ENCODE measurements at regions not wholly inside any gene's neighbourhood (a gene's known extent, or its start where the extent isn't known, plus 50 kb on each side); places are given as distances from the start of the nearest gene placed in this dataset.

DNA sequence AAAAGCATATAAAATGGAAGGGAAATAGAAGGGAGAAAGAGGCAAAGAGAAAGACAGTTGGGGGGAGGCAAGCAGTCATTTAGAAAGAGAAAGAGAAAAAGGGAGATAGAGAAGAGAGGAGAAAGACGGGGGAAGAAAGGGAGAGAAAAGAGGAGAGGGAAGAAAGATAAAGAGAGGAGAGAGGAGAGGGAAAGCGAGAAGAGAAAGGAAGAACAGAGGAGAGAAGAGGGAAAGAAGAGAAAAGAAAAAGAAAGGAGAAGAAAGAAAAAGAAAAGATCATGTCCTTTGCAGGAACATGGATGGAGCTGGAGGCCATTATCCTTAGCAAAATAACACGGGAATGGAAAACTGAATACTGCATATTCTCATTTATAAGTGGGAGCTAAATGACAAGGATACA, 247.7 kb downstream of the MIAT start:
- no peak for DNase-seq
- intact Hi-C loops (cut with micrococcal nuclease) = no loop called here
- H3K36me3 Mint-ChIP-seq (ENCODE audit: low read depth) = no peaks in the 10 kb centered on the region
- H3K4me3 Mint-ChIP-seq = no peak overlapping the region
- H3K27me3 Mint-ChIP-seq = peaks cover 40% of the 10 kb centered on the region
- H3K9me3 Mint-ChIP-seq = no peaks in the 10 kb centered on the region
- no peak overlapping the region for H3K27ac Mint-ChIP-seq
- peaks cover 6% of the 10 kb centered on the region for H3K4me1 Mint-ChIP-seq

DNA sequence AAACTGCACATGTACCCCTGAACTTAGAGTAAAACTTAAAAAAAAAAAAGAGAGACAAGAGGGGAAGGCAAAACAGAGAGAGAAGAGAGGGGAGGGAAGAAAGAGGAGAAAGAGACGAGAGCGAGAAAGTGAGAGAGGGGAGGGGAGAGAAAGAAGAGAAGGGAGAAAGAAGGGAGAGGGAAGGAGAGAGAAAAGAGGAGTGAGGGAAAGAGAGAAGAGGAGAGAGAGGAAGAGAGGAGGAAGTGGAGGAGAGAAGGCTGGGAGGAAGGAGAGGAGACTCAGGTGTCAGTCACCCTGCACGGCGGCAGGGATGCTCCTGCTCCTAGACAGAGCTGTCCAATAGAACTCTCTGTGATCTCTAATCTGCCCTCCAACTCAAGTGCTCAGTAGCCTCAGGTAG, 248.3 kb downstream of the MIAT start:
- H3K36me3 Mint-ChIP-seq (ENCODE audit: low read depth) = no peaks in the 10 kb centered on the region
- intact Hi-C loops (cut with micrococcal nuclease) = no loop called here
- H3K4me3 Mint-ChIP-seq = no peak overlapping the region
- no peak overlapping the region for H3K27ac Mint-ChIP-seq
- peaks cover 34% of the 10 kb centered on the region for H3K27me3 Mint-ChIP-seq
- H3K9me3 Mint-ChIP-seq = no peaks in the 10 kb centered on the region
- peaks cover 6% of the 10 kb centered on the region for H3K4me1 Mint-ChIP-seq
- no peak for DNase-seq

DNA sequence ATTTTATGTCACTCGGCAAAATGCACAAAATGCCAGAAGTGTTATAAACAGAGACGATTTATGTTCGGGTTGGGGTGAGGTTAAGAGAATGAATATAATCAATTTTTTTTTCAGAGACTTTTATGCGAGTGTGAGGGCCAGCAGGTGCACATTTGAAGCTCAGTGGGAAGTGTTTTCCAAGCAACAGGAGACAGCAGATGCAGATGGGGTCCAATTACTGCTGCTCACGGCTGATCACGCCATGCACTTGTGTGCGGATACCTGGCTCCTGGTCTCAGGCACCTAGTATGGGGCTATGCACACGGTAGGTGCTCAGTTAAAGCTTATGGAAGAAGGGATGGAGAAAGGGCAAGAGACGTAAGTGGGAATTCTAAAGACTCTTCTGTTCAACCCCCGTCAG, 249.1 kb downstream of the MIAT start:
- Mint-ChIP-seq H3K36me3 (ENCODE audit: low read depth) (no peaks in the 10 kb centered on the region), H3K27ac (no peak overlapping the region), H3K4me1 (peaks cover 6% of the 10 kb centered on the region), H3K4me3 (no peak overlapping the region), H3K27me3 (peaks cover 31% of the 10 kb centered on the region), H3K9me3 (no peaks in the 10 kb centered on the region)
- DNase-seq = no peak
- intact Hi-C loops (cut with micrococcal nuclease) = no loop called here

DNA sequence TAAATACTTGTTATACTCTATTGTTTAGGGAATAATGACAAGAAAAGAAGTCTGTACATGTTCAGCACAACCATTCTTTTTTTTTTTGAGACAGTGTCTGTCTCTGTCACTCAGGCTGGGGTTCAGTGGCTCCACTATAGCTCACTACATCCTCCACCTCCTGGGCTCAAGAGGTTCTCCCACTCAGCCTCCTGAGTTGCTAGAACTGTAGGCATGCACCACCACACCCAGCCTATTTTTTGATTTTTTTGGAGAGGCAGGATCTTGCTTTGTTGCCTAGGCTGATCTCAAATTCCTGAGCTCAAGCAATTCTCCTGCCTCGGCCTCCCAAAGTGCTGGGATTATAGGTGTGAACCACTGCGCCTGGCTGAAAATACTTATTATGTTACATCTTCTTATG, 250.0 kb downstream of the MIAT start:
- no peak for DNase-seq
- Mint-ChIP-seq H3K36me3 (ENCODE audit: low read depth) (no peaks in the 10 kb centered on the region), H3K4me1 (peaks cover 6% of the 10 kb centered on the region), H3K27ac (no peak overlapping the region), H3K9me3 (no peaks in the 10 kb centered on the region), H3K4me3 (no peak overlapping the region), H3K27me3 (peaks cover 35% of the 10 kb centered on the region)
- intact Hi-C loops (cut with micrococcal nuclease) = no loop called here

DNA sequence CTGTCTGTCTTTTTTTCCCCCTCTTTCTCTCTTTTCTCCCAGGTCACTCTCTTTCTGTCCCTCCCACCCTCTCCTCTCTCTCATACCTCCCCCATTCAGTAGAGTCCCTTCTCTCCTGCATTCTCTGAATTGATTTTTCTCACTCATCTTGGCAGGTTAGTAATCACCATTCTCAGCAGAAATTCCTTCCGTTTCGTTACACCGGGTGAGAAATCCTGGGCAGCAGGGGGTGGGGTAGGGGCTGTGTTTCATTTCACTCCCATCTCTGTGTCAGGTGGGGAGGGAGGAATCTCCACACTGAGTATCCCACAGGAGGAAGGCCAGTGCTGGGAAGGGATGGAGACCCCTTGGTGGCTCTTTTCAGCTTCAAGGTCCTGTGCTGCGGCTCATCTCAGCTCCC, 253.5 kb downstream of the MIAT start:
- intact Hi-C loops (cut with micrococcal nuclease) = no loop called here
- Mint-ChIP-seq H3K4me1 (no peaks in the 10 kb centered on the region), H3K36me3 (ENCODE audit: low read depth) (no peaks in the 10 kb centered on the region), H3K4me3 (no peak overlapping the region), H3K27me3 (peaks cover 13% of the 10 kb centered on the region), H3K27ac (no peak overlapping the region), H3K9me3 (no peaks in the 10 kb centered on the region)
- DNase-seq = no peak

DNA sequence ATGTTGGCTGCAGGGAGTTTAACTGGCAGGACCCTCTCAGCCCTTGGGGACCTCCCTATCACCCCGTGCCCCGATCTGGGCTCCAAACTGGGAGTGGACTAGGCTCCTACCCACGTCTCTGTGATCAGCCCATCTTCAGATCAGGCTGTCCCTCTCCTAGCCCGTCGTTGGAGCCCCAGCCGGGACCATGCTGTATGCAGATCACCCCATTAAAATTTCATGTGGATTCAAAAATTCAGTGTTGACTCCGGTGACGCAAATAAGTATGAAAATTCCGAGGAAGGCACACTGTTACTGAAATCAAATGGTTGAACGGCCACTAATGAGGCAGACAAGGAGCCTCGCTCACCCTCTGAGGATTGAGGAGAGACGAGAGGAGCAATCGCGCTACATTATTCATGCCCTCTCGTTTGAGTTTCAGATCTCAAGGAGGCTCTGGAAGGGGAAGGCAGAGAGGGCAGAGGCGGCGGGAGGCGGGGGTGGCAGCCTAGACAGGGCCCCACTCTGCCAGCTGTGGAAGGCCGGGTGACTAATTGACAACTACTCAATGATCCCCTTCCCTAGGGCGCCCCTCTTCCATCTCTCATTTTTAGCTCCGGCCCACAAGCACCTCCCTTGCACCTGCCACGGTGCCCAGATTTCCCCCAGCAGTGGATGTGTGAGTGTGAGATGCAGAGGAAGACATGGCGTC, 255.4 kb downstream of the MIAT start:
- no peaks in the 10 kb centered on the region for H3K4me1 Mint-ChIP-seq
- no peak overlapping the region for H3K27ac Mint-ChIP-seq
- peaks cover 13% of the 10 kb centered on the region for H3K27me3 Mint-ChIP-seq
- no peak for DNase-seq
- no peaks in the 10 kb centered on the region for H3K36me3 Mint-ChIP-seq (ENCODE audit: low read depth)
- H3K4me3 Mint-ChIP-seq = no peak overlapping the region
- intact Hi-C loops (cut with micrococcal nuclease) = no loop called here
- H3K9me3 Mint-ChIP-seq = peaks cover 2% of the 10 kb centered on the region

DNA sequence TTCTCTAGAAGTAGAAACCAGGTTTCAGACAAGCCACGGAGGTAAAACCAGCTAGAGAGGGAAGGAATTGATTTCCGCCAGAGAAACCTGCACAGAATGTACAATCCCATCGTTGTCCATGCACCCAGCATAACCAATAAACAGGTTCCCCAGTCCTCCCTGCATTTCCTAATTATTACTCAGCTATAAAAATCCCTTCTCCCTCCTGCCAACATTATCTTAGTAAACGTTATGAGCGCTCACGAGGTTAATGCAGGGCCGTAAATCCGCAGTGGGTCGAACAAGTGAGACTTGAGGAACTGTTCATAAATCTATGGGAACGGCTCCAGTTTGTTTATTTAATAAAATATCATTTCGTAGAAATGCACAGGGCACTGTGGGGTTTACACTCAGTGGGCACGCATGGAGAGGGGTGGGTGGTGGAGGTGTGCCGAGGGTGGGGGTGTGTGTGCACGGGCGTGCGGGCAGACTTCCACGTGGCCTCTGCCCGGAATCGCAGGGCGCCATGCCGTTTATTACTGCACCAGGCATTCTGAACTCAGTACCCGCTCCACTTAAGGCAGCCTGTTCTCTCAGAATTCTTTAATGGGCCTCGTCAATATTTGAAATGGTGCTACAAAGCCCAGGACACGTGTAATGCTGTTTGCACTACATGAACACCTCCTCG, 257.3 kb downstream of the MIAT start:
- no peak for DNase-seq
- Mint-ChIP-seq H3K4me3 (no peak overlapping the region), H3K27ac (no peak overlapping the region), H3K27me3 (peaks cover 13% of the 10 kb centered on the region), H3K9me3 (peaks cover 3% of the 10 kb centered on the region), H3K36me3 (ENCODE audit: low read depth) (no peaks in the 10 kb centered on the region), H3K4me1 (no peaks in the 10 kb centered on the region)
- intact Hi-C loops (cut with micrococcal nuclease) = no loop called here

DNA sequence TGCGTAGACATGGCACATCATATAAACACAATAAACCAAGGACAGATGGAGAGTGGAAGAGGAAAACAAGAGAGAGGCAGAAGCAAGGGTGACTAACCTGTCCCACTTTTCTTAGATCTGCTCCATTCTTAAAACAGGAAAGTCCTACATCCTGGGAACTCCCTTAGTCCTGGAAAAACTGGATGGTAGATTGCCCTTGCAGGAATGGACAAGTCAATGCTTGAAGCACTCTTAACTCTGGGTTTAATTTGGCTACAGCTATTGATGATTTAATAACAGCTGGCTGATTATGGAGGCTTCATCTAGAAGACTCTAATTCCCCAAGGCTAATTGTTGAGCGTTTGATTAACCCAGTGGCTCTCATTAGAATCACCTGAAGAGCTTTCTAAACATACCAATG, 258.8 kb downstream of the MIAT start:
- no peaks in the 10 kb centered on the region for H3K4me1 Mint-ChIP-seq
- H3K36me3 Mint-ChIP-seq (ENCODE audit: low read depth) = no peaks in the 10 kb centered on the region
- no peak overlapping the region for H3K27ac Mint-ChIP-seq
- no peak overlapping the region for H3K4me3 Mint-ChIP-seq
- intact Hi-C loops (cut with micrococcal nuclease) = no loop called here
- no peak for DNase-seq
- H3K27me3 Mint-ChIP-seq = peaks cover 12% of the 10 kb centered on the region
- H3K9me3 Mint-ChIP-seq = peaks cover 3% of the 10 kb centered on the region

DNA sequence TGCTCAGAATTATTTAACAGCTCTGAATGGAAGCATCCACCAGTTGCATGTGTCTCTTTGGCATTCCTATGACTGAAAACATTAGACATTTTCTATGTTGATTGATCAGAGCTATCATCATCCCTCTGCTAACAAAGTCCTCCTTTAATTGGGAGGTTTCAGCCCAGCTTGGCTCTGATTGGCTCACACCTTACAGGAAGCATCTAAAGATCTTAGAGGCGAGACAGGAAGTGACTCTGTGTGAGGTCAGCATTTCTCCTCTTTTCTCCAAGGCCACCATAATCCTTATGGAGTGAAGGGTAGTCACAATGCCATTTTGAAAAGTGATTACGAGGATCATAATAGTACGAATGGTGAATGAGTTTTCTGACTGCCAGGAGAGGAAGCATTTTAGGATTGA, 260.8 kb downstream of the MIAT start:
- no peaks in the 10 kb centered on the region for H3K4me1 Mint-ChIP-seq
- H3K4me3 Mint-ChIP-seq = no peak overlapping the region
- DNase-seq = no peak
- H3K36me3 Mint-ChIP-seq (ENCODE audit: low read depth) = no peaks in the 10 kb centered on the region
- intact Hi-C loops (cut with micrococcal nuclease) = no loop called here
- peaks cover 3% of the 10 kb centered on the region for H3K9me3 Mint-ChIP-seq
- H3K27me3 Mint-ChIP-seq = peaks cover 1% of the 10 kb centered on the region
- no peak overlapping the region for H3K27ac Mint-ChIP-seq

DNA sequence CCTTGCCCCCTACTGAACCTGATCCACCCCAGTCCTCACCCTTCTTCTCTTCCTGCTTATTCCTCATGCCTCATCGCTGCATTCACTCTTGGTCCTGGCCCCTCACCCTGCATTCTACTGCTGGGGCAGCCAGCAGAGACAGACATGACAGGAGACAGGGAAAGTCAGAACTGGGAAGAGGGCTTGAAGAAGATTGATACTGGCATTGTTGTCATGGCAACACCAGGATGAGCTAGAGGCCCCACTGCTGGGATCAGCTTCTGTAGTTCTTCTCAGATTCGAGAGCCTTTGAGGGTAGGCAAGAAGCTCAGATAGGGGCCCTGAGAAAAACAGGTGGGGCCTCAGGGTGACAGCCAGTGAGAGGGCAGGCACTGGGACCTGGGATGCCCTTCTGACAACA, 264.3 kb downstream of the MIAT start:
- no peak for DNase-seq
- peaks cover 3% of the 10 kb centered on the region for H3K9me3 Mint-ChIP-seq
- no peak overlapping the region for H3K27ac Mint-ChIP-seq
- no peaks in the 10 kb centered on the region for H3K27me3 Mint-ChIP-seq
- intact Hi-C loops (cut with micrococcal nuclease) = no loop called here
- H3K36me3 Mint-ChIP-seq (ENCODE audit: low read depth) = no peaks in the 10 kb centered on the region
- H3K4me1 Mint-ChIP-seq = no peaks in the 10 kb centered on the region
- H3K4me3 Mint-ChIP-seq = no peak overlapping the region

DNA sequence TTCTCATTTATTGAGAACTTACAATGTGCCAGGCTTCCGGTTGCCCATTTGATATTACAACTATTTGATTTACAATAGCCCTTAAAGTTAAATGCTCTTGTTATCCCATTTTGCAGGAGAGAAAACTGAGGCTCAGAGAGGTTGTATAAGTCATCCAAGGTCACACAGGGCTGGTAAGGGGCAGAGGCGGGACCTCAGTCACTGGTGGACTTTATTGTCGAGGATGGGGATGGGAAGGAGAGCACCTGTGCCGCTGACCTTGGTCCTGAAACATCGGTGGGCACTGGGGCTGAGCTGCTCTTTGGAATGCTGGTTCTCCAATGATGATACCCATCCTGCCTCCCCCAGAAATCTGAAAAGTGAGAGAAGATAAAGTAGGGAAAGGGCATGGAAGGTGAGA, 265.4 kb downstream of the MIAT start:
- intact Hi-C loops (cut with micrococcal nuclease) = no loop called here
- Mint-ChIP-seq H3K36me3 (ENCODE audit: low read depth) (no peaks in the 10 kb centered on the region), H3K27me3 (no peaks in the 10 kb centered on the region), H3K4me3 (no peak overlapping the region), H3K27ac (no peak overlapping the region), H3K4me1 (no peaks in the 10 kb centered on the region), H3K9me3 (peaks cover 1% of the 10 kb centered on the region)
- peak; percentile 57 for DNase-seq

DNA sequence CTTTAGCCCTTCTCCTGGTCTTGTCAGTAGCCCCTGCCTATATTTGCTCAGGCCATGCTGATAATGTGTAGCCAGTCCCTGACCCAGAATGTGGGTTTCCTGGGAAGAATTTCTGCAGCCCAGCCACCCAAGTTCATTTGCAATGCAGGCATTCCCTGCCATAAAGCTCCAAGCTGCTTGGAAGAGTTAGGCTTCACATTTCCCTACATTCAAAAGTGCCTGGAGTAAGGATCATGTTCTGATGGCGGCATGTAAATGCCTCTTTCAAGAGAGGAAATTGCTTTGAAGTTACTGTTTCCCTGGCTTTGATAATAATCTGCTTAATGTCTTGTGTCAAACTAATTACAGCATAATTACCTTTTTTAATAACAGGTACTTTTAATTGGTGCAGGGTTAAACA, 266.1 kb downstream of the MIAT start:
- DNase-seq = no peak
- Mint-ChIP-seq H3K4me3 (no peak overlapping the region), H3K4me1 (no peaks in the 10 kb centered on the region), H3K9me3 (no peaks in the 10 kb centered on the region), H3K27me3 (no peaks in the 10 kb centered on the region), H3K27ac (no peak overlapping the region), H3K36me3 (ENCODE audit: low read depth) (no peaks in the 10 kb centered on the region)
- intact Hi-C loops (cut with micrococcal nuclease) = no loop called here

DNA sequence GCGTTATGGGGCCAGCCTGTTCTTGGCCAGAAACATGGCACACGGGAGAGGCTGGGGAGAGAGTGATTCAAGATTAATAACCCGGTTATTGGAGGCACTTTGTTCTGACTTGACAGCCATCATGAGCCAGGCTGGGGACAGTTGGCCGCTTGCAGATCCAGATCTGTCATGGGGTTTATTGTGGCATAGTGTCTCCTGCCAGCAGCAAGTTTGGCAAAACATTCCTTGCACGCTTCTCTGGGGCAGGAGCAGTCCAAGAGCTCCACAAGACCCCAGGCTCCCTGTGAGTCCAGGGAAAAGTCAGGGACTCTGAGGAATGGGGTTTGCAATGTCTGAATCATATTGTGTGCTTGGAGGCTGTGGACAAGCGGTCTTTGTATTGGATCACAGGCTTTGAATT, 270.4 kb downstream of the MIAT start:
- Mint-ChIP-seq H3K27ac (no peak overlapping the region), H3K27me3 (no peaks in the 10 kb centered on the region), H3K4me3 (no peak overlapping the region), H3K4me1 (no peaks in the 10 kb centered on the region), H3K36me3 (ENCODE audit: low read depth) (no peaks in the 10 kb centered on the region), H3K9me3 (no peaks in the 10 kb centered on the region)
- intact Hi-C loops (cut with micrococcal nuclease) = no loop called here
- DNase-seq = no peak

DNA sequence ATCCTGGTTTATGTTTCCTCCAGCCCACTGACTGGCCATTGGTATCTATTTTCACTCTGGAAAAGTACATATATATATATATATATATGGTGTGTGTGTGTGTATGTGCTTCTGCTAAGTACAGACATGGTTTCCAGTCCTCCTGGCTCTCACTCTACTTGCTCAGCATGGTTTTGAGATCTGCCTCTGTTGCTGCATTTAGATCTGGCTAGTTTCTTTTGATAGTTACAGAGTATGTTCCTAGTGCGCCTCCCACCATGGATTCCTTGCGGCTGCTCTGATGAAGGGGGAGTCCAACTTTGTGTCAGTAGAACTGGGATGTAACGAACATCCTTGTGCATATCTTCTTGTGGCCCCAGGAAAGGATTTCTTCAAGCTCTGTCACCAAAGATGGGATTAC, 274.1 kb downstream of the MIAT start:
- no peak for DNase-seq
- Mint-ChIP-seq H3K9me3 (no peaks in the 10 kb centered on the region), H3K27ac (no peak overlapping the region), H3K4me1 (no peaks in the 10 kb centered on the region), H3K36me3 (ENCODE audit: low read depth) (no peaks in the 10 kb centered on the region), H3K27me3 (no peaks in the 10 kb centered on the region), H3K4me3 (no peak overlapping the region)
- intact Hi-C loops (cut with micrococcal nuclease) = no loop called here

DNA sequence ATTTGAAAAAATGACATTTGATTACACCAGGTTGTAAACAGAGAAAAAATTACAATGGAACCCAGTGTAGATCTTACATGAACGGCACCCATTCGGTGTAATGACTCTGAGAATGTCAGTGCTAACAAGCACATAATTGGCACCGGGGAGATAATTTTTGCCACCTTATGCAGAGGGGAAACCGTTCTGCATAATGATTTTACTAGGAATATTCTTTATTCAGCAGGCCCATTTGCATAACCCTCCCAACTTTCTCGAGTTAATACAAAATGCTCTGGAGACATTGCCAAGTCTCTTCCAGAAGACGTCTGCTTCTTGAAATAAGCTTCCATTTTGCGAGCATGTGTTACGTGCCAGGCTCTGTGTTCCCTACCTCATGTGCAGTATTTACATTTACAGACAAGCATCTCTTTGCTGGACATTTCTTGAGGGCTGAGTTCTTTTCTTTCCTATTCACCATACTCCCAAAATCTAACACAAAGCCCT, 275.8 kb downstream of the MIAT start:
- intact Hi-C loops (cut with micrococcal nuclease) = no loop called here
- no peak overlapping the region for H3K27ac Mint-ChIP-seq
- no peak for DNase-seq

More for the DNA sequence above, 275.8 kb downstream of the MIAT start:
- Mint-ChIP-seq H3K27me3 (no peaks in the 10 kb centered on the region), H3K36me3 (ENCODE audit: low read depth) (peaks cover 2% of the 10 kb centered on the region), H3K4me1 (no peaks in the 10 kb centered on the region), H3K9me3 (peaks cover 5% of the 10 kb centered on the region), H3K4me3 (no peak overlapping the region)

All from activated CD4-positive, alpha-beta T cell treated with anti-CD3 and anti-CD28 coated beads, Interleukin-2, amount 10 ng/mL, durations not matched to agents 24 days and 14 days (primary cell).